NAMALWA (cell line): ENCODE measurements at regions not wholly inside any gene's neighbourhood (a gene's known extent, or its start where the extent isn't known, plus 50 kb on each side); places are given as distances from the start of the nearest gene placed in this dataset.
"Not testable (repeated sequence)": the region's sequence is repeated elsewhere in the genome, so short reads cannot be mapped to it uniquely, and the experiment has no call there.

Experiments
- DNase-seq: peaks from one replicate; pipeline ENCODE4 v3.0.0-alpha.2; 2015; ENCODE audit warnings: low spot score

DNA sequence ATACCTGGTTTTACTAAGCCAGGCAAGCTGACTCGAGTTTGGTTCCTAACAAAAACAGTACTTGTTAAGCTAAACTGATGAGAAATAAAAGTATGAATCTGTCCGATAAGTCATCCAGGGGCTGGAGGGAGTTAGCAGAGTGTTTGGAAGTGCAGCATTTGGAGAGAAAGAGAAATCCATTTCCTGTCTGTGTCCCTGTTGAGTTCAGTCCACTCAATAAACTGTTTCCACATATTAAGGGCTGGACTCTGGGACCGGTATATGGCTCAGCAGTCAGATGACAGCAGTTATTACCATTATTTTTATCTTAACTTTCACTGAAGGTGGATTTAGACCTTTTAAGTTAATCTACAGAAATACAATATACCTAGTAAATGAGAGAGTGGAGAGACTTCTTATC is 130.6 kb upstream of the ADRA1B start:
- DNase-seq, result no peak

DNA sequence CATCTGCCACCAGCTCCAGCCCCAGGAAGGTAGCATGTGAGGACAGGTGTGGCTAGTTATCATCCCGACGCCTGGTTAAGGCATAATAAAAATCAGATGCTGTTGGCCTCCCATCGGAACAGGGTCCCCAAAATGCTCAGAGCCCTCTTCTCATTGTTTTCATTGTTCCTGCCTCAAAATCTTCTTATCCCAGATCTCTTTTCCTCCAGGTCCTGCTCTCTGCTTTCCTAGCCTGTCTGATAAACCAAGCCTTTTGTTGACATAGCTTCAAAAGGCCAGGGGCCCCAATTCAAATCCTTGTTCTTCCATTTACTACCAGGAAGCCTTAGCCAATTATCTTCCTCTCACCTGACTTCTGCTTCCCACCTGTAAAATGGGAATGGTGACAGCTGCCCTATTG is 130.1 kb upstream of the ADRA1B start:
- no peak for DNase-seq

DNA sequence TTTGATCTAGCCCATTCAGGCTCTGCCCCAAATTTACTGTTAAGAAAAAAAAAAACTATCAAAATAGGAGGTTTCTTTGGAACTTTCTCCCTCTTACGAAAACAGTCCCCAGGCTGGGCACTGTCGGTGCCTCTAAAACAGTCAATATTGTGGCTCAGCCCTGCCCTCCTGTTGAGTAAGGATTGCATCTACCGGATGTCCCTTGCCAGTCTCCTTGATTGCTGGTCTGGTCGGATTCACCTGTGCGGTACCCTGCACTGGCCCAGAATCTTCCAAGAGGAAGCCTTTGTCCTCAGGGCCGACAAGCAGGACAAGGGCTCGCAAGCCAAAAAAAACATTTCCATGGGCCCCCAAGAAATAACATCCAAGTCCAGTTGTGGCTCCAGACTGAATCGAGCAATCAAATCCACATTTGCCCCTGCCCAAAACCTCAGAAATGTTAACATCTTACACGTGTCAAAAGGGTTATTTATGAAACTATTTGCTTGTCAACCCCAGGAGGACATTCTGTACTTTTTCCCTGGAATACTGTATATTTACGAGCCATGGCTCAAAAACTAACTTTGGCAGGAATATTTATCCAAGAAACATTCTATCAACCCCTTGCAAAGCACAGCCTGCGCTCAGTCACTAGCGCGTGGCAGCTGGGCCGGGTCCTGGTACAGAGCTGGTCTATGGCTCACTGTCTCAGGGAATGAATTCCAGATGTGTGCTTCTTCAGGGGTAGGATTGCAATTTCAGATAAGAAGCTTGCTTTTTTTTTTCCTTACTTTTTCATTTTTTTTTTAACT is 129.2 kb upstream of the ADRA1B start:
- no peak for DNase-seq

DNA sequence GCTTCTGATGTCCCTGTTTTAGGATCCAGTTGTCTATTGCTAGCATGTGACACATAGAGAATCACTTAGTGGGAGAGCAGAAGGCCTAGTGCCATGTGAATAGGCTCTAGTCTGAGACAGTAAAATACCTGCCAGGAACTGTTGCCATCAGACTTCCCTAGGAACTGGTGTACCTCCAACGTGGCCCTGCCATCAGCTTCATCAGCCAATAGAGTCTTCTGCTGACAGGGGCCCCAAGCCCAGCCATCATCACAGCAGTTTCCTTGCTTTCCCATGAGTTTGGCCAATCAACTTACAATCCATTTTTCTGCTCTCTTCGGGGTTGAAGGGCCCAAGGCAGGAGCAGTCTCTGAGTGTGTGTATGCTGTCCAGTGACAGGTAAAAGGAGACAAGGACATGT is 128.4 kb upstream of the ADRA1B start:
- no peak for DNase-seq

DNA sequence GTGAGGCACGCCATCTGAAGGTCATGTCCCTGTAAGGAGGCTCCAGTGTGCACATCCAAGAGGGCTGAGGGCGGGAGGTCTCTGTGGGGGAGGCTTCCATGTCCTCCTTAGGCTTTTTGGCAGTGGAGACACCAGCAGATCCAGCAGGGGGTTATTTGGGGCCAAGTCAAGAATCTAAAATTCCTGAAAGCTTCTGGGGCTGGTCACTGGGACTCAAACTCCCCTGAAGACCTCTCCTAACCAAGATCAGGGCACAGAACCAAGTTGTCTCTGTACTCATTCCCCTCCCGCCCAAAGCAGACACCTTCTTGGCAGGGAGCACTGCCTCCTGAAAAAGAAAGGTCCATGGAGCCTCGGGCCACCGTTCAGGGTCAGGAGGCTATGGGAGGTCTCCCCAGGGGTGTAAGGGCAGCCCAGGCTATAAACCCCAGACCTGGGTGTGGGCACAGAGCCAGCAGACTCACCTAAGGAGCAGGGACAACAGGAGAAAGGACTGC is 127.4 kb upstream of the ADRA1B start:
- DNase-seq, result no peak

DNA sequence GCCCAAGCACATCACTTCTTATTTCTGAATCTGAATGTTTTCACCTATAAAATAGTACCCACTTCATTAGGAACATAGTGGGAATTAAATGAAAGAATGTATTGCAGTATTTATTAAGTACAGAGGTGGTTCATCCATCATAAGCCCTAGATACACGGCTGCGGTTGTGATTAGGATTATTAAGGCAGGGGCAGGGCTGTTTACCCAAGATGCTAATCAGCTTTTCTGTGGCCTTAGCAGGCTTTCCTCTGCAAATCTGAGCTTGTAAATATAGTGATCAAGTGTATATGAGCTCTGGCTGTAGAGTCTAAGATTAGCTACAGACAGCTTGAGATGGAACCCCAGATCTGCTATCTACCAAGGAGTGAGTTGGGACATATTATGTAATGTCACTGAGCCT is 124.1 kb upstream of the ADRA1B start:
- DNase-seq, result no peak

DNA sequence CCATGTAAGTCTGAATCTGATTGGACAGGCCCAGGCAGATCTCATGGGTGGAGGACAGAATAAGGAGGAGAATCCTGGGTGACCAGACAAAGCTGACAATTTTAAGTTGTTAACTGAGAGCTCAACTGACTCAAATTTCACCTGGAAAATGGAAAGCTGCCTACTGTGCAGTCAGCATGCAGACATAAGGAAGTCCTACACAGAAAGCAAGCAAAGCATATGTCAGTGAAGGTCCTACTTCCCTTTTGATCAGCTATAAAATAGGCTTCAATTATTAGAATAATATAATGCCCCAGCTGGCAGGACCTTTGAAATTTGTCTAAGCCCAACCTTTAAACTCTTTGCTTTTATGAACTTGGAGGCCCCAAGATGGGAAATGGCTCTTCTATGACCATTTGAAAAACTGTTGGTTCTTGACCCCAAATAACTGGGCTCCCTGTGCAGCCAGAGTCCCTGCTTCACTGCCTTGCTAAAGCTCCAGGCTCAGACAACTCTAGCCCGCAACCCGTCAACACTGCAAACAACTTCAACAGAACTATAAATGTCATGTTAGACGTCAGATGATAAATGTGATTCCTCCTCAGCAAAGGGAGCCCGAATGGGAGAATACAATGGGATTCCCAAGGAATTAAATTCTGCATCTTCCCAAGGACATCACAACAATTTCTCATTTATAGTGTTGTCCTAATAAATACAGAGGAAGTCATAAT is 118.9 kb upstream of the ADRA1B start:
- no peak for DNase-seq

DNA sequence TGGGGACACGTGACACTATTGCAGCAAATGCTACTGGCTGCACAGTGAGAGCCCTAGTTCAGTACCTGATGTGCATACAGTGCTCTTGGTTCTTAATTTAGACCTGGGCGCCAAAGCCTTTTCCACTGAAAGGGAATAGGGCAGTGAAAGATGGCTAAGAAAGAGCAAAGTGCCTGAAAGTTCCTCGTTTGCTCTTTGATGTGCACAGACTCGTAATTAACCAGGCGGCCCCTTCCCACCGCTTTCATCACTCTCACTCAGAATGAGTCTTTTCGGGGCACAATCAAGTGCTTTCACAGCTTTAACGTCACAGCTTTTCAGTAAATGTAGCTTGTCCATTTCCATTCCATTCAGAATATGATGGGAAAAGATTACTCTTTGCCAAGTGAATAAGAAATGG is 116.6 kb upstream of the ADRA1B start:
- DNase-seq, result no peak

DNA sequence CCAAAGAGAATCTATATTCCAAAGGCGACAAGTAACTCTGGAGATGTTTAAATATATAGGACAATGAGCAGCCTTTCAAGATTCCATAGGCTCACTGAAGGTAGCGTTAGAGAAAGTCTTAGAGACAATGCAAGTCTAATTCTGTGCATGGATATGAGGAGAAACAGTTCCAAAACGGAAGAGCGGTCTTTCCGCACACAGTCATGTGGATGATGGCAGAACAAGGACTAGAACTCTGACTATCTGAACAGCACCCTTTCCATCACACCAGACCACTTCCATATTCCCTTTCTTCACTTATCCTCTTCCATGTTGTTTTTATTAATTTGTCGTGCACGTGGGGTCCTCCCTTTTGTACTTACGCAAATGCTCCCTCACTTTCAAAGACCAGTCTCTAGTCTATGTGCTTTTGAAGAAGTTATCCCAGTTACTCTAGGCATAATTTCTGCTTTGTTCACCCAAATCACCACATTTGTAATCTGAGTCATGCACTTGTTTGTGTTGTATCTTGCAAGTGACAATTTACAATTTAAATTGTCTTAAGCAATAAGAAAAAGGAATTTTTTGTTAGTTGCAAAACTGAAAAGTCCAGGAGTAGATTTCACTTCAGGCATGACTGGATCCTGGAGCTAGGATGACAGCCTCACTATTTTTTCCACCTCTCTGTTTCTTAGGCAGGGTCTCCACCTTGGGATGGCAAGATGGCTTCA is 116.0 kb upstream of the ADRA1B start:
- no peak for DNase-seq

DNA sequence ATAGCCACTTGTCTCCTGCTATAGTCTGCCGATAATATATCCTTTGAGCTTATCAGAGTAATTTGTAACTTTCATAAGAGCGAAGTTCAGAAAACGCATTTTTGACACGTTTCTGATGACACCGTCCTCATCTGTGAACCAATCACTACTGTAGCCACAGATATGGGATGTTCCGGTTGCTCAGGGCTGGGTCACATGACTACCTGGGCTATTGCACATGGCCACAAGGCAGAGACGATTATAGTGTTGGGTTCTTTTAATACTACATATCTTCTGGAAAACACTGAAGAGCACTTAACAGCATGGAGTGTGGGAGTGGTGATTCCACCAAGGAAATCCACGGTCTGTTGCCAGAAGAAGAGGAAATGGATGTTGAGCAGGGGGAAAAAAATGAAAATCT is 115.0 kb upstream of the ADRA1B start:
- no peak for DNase-seq

DNA sequence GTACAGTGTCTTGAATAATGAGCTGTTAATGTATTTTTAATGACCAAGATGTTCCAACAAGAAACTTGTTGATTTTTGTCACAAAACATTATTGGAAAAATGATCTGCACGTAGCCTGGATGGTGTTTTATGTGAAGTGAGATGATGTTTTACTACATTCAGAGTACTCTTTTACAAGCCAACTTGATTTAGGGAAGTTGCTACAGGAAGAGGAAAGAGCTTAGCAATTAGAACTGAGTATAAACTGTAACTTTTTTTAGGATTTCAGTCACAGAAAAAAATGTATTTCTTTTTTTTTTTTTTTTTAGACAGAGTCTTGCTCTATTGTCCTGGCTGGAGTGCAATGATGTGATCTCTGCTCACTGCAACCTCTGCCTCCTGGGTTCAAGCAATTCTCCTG is 113.6 kb upstream of the ADRA1B start:
- peak; percentile 11 for DNase-seq

DNA sequence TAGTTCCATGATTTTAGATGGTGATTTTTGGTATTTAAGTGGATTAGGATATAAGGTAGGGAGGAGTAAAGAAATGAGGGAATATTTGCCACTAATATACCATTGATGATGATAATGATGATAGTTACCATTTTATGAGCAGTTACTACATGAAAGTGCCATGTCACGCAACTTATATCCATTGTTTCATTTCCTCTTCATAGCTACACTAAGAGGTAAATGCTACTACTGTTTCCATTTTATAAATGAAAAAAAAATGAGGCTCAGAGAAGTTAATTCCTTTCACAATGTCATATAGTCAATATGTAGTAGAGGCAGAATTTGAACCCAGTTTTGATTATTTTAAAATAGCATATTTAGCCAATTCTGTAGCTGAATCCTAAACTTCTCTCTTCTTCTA is 112.2 kb upstream of the ADRA1B start:
- DNase-seq, result no peak

DNA sequence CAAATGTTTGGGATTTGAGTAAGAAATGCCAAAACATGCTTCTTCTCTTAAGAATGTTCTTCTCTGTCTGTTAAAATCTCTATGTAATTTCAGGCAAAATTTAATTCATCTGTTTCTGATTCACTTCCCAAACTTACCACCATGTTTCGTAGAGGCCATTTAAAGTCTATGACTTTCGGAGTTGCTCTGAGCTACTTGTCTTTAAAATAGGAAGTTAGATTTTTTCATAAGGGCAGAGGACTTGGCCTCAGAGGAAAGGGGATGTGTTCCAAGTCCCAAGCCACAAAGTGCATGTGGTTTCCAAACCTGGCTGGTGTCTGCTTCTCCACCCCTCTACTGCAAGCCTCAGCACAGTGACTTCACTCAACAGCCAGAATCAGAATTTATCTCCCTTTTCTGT is 111.3 kb upstream of the ADRA1B start:
- DNase-seq, result no peak

DNA sequence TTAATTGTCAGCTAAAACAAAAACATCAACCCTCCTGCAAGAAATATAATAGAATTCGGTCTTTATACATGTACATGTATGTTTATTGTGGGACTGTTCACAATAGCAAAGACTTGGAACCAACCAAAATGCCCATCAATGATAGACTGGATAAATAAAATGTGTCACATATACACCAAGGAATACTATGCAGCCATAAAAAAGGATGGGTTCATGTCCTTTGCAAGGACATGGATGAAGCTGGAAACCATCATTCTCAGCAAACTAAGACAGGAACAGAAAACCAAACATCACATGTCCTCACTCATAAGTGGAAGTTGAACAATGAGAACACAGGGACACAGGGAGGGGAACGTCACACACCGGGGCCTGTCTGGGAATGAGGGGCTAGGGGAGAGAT is 109.1 kb upstream of the ADRA1B start:
- not testable (repeated sequence) for DNase-seq

DNA sequence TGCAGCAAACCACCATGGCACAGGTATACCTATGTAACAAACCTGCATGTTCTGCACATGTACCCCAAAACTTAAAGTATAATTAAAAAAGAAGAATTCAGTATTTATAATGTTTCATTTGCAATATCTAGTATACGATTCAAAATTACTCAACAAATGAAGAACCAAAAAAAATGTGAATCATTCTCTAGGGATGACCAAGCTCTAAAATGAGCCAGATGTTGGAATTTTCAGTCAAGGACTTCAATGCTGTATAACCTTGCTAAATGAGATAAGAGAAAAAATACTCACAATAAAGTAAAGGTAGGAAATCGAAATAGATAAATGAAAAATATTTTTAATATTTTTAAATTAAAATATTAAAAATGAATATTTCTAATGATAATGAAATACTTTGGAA is 108.7 kb upstream of the ADRA1B start:
- DNase-seq, result no peak

DNA sequence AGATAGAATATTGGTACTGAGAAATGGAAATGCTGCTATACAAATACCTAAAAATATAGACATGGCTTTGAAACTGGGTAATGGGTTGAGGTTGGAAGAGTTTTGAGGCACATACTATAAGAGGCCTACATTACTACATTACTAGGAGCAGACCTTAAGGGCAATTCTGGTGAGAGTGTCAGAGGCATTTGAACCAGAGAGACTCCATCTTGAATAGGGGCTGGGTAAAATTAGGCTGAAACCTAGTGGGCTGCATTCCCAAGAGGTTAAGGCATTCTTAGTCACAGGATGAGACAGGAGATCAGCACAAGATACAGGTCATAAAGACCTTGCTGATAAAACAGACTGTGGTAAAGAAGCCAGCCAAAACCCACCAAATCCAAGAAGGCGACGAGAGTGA is 104.6 kb upstream of the ADRA1B start:
- no peak for DNase-seq

DNA sequence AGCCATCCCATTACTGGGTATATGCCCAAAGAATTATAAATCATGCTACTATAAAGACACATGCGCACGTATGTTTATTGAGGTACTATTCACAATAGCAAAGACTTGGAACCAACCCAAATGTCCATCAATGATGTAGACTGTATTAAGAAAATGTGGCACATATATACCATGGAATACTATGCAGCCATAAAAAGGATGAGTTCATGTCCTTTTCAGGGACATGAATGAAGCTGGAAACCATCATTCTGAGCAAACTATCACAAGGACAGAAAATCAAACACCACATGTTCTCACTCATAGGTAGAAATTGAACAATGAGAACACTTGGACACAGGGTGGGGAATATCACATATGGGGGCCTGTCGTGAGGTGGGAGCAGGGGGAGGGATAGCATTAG is 103.5 kb upstream of the ADRA1B start:
- not testable (repeated sequence) for DNase-seq

DNA sequence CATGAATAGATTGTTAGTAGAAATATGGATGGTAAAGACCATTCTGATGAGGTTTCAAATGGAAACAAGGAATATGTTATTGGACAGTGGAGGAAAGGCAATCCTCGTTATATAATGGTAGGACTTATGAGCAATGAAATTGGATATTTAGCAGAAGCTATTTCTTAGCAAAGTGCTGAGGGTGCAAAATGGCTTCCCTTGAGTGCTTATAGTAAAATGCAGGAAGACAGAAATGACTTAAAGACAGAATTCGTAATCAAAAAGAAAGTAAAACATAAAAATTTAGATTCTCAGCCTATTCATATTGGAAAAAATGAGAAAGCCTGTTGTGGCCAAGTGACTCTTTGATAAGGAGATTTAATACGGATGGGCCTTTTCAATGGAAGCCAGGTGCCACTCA is 102.1 kb upstream of the ADRA1B start:
- DNase-seq, result no peak

DNA sequence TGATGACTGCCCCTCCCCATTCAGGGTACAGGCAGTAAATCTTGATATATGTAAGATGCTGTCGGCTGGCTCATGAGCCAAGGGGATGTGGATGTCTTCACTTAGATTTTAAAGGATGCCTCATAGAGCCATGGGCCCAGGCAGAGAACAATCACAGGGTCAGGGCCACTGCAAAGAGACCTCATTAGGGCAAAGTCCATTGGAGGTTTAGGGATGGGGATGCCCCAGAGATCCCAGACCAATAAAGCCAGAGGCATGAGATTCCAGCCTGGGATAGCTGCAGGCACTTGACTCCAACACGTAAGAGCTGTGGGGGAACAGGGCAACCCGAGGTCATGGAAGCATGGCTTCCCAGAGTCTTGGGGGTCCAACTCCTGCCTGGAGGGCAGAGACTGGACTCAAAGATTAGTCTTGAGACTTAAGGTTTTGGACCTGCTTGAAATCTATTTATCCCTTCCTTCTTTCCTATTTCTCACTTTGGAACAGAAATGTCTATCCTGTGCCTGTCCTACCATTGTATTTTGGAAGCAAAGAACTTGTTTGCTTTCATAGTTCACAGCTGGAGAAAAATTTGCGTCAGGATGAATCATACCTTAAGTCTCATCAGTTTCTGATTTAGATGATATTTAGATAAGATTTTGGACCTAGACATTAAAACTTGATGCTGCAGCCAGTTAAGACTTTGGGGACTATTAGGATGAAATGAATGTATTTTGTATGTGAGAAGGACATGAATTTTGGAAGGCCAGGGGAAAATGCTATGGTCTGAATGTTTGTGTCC is 101.3 kb upstream of the ADRA1B start:
- DNase-seq, result no peak

DNA sequence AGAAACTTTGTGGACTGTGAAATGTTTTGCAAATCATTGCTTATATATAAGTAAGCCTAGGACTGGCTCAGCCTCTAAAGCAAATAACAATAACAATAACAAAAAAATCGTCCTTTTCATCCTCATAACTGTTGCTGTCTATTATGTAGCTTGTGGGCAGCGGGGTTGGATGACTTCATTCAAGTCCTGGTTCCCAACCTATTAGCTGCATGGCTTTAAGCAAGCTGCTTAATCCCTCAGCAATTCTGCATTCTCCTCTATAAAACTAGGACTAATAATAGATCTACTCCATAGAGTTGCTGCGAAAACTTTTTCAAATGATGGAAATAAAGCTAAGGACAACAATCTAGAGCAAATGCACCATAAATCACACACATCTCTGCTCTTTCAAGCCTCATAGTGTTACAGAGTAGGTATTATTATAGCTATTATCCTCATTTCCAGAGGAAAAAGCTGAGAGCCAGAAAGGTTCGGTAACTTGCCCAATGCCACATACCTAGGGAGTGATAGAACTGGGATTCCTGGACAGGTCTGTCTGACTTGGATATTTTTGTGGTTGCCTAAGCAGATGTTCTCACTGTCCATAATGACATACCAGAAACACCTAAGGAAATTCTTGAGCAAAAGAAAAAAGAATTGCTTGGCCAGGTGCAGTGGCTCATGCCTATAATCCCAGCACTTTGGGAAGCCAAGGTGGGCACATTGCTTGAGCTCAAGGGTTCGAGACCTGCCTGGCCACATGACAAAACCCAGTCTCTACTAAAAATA is 98.8 kb upstream of the ADRA1B start:
- no peak for DNase-seq
